ENCODE measurements at regions not wholly inside any gene's neighbourhood (a gene's known extent, or its start where the extent isn't known, plus 50 kb on each side); places are given as distances from the start of the nearest gene placed in this dataset.

- H3K27me3 ChIP-seq (ENCODE audit: insufficient read depth, low read length): no peaks in the 10 kb centered on the region
- H3K27ac ChIP-seq (ENCODE audit: low read depth, low read length, poor library complexity, severe bottlenecking): no peak overlapping the region
- H3K4me2 ChIP-seq (ENCODE audit: low read length): no peak overlapping the region
- no peak overlapping the region for H3K9ac ChIP-seq (ENCODE audit: low read length)
- H4K20me1 ChIP-seq (ENCODE audit: insufficient read depth, low read length): no peaks in the 10 kb centered on the region
- no peak overlapping the region for H2AFZ ChIP-seq (ENCODE audit: low read length)
- no peaks in the 10 kb centered on the region for H3K9me2 ChIP-seq (ENCODE audit: low read depth, low read length)
- H3F3A ChIP-seq (ENCODE audit: insufficient read depth, low read length): no peaks in the 10 kb centered on the region
- H3K9me3 ChIP-seq (ENCODE audit: low read length): no peaks in the 10 kb centered on the region
- H3K4me1 ChIP-seq (ENCODE audit: insufficient read depth, low read length, severe bottlenecking): no peaks in the 10 kb centered on the region
- TF ChIP-seq, protein P1, sequence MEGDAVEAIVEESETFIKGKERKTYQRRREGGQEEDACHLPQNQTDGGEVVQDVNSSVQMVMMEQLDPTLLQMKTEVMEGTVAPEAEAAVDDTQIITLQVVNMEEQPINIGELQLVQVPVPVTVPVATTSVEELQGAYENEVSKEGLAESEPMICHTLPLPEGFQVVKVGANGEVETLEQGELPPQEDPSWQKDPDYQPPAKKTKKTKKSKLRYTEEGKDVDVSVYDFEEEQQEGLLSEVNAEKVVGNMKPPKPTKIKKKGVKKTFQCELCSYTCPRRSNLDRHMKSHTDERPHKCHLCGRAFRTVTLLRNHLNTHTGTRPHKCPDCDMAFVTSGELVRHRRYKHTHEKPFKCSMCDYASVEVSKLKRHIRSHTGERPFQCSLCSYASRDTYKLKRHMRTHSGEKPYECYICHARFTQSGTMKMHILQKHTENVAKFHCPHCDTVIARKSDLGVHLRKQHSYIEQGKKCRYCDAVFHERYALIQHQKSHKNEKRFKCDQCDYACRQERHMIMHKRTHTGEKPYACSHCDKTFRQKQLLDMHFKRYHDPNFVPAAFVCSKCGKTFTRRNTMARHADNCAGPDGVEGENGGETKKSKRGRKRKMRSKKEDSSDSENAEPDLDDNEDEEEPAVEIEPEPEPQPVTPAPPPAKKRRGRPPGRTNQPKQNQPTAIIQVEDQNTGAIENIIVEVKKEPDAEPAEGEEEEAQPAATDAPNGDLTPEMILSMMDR (IDR thresholded peaks at IDR 0.05; ENCODE audit: low read length): no peak
- no peak for TF ChIP-seq EZH2 (IDR thresholded peaks at IDR 0.05; ENCODE audit: borderline replicate concordance, low read length)
- H3K4me3 ChIP-seq (ENCODE audit: low read depth, low read length, poor library complexity, severe bottlenecking): no peak overlapping the region
- H3K36me3 ChIP-seq (ENCODE audit: insufficient read depth, low read length): no peaks in the 10 kb centered on the region
- no peaks in the 10 kb centered on the region for H3K79me2 ChIP-seq (ENCODE audit: insufficient read depth, low read length)
These were observed 538.2 kb upstream of the TBX3 start for GRCh38 chr12:115222220-115222619.

- Histone ChIP-seq H3K27ac (ENCODE audit: low read depth, low read length, poor library complexity, severe bottlenecking) (no peak overlapping the region), H2AFZ (ENCODE audit: low read length) (no peak overlapping the region), H3K9me3 (ENCODE audit: low read length) (no peaks in the 10 kb centered on the region), H3K4me3 (ENCODE audit: low read depth, low read length, poor library complexity, severe bottlenecking) (no peak overlapping the region), H3K79me2 (ENCODE audit: insufficient read depth, low read length) (no peaks in the 10 kb centered on the region), H3K4me1 (ENCODE audit: insufficient read depth, low read length, severe bottlenecking) (no peaks in the 10 kb centered on the region), H3F3A (ENCODE audit: insufficient read depth, low read length) (no peaks in the 10 kb centered on the region), H3K36me3 (ENCODE audit: insufficient read depth, low read length) (no peaks in the 10 kb centered on the region), H3K9me2 (ENCODE audit: low read depth, low read length) (no peaks in the 10 kb centered on the region), H3K27me3 (ENCODE audit: insufficient read depth, low read length) (no peaks in the 10 kb centered on the region), H4K20me1 (ENCODE audit: insufficient read depth, low read length) (no peaks in the 10 kb centered on the region), H3K9ac (ENCODE audit: low read length) (no peak overlapping the region), H3K4me2 (ENCODE audit: low read length) (no peak overlapping the region)
- TF ChIP-seq EZH2 (IDR thresholded peaks at IDR 0.05; ENCODE audit: borderline replicate concordance, low read length): no peak
- TF ChIP-seq, protein P1 (IDR thresholded peaks at IDR 0.05; ENCODE audit: low read length): no peak
These were observed 532.3 kb upstream of the TBX3 start for GRCh38 chr12:115216301-115216700.

DNA sequence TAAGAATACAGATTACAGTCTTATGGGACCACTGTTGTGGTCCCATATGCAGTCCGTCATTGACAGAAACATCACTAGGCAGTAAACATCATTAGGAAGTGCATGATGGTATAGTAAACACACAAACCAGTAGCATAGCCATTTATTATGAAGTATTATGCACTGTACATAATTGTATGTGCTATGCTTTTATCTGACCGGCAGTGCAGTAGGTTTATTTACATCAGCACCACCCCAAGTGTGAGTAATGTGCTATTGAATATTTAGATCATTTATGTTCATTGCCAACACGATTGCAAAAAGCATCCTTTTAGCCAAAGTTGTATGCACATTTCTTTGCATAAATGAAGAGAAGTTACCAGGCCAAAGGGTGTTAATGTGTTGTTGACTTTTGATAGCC lies 531.6 kb upstream of the TBX3 start:
- Histone ChIP-seq H3K9me3 (ENCODE audit: low read length) (no peaks in the 10 kb centered on the region), H3K36me3 (ENCODE audit: insufficient read depth, low read length) (no peaks in the 10 kb centered on the region), H2AFZ (ENCODE audit: low read length) (no peak overlapping the region), H4K20me1 (ENCODE audit: insufficient read depth, low read length) (no peaks in the 10 kb centered on the region), H3K4me2 (ENCODE audit: low read length) (no peak overlapping the region), H3K9me2 (ENCODE audit: low read depth, low read length) (no peaks in the 10 kb centered on the region), H3K4me3 (ENCODE audit: low read depth, low read length, poor library complexity, severe bottlenecking) (no peak overlapping the region), H3K4me1 (ENCODE audit: insufficient read depth, low read length, severe bottlenecking) (no peaks in the 10 kb centered on the region), H3K27me3 (ENCODE audit: insufficient read depth, low read length) (no peaks in the 10 kb centered on the region), H3F3A (ENCODE audit: insufficient read depth, low read length) (no peaks in the 10 kb centered on the region), H3K9ac (ENCODE audit: low read length) (no peak overlapping the region), H3K79me2 (ENCODE audit: insufficient read depth, low read length) (no peaks in the 10 kb centered on the region), H3K27ac (ENCODE audit: low read depth, low read length, poor library complexity, severe bottlenecking) (no peak overlapping the region)
- TF ChIP-seq, protein P1 (IDR thresholded peaks at IDR 0.05; ENCODE audit: low read length): no peak
- no peak for TF ChIP-seq EZH2 (IDR thresholded peaks at IDR 0.05; ENCODE audit: borderline replicate concordance, low read length)

Measured in OCI-LY1 (cell line).